ENCODE measurements at regions not wholly inside any gene's neighbourhood (a gene's known extent, or its start where the extent isn't known, plus 50 kb on each side); places are given as distances from the start of the nearest gene placed in this dataset.

DNA sequence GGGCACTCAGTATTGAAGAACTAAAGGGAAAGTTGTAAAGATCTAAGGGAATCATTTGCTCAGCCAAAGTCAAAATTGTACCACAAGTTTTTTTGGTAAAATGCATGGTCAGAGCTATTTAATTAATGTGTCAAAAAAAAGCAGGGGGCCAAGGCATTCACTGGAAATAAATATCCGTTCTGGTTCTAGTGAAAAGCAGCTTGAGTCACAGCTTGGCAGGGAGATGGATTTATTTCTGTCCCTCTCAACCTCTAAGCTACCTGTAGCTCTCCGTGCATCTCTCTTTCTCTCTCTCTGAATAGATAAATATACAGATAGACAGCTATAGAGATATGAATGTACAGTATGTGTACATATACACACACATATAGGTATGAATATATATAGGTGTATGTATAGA, 554.4 kb upstream of the TMEM132C start:
- Mint-ChIP-seq H3K4me3 (no peak overlapping the region), H3K4me1 (ENCODE audit: low read depth) (no peaks in the 10 kb centered on the region), H3K27ac (no peak overlapping the region), H3K27me3 (ENCODE audit: low read depth) (no peaks in the 10 kb centered on the region), H3K36me3 (ENCODE audit: insufficient read depth in 2 of 2) (no peaks in the 10 kb centered on the region), H3K9me3 (peaks cover 0 to 4% of the 10 kb centered on the region in 2 donors)
- DNase-seq, result no peak
- no peak for ATAC-seq (replicated peaks in 1 of 2)

DNA sequence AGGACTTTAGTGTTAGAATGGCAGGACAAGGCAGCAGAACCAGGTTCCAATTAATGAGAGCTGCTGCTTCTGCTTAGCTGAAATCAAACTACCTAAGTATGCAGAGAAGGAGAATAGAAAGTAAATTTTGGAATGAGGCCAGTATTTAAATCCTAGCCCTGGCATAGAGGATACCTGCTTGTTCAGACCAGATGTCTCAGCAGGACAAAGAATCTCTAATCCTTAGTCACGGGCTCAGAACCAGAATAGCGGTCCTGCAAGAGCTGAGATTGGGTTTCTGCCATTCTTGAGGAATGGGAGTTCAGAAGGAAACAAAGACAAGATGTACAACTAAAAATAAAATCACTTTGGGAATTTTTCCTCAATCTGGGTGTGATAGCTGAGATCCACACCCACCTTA, 550.8 kb upstream of the TMEM132C start:
- Mint-ChIP-seq H3K27ac (no peak overlapping the region), H3K9me3 (no peaks in the 10 kb centered on the region), H3K4me1 (ENCODE audit: low read depth) (no peaks in the 10 kb centered on the region), H3K4me3 (no peak overlapping the region), H3K36me3 (ENCODE audit: insufficient read depth in 2 of 2) (no peaks in the 10 kb centered on the region), H3K27me3 (ENCODE audit: low read depth) (no peaks in the 10 kb centered on the region)
- no peak for DNase-seq
- no peak for ATAC-seq (replicated peaks in 1 of 2)

DNA sequence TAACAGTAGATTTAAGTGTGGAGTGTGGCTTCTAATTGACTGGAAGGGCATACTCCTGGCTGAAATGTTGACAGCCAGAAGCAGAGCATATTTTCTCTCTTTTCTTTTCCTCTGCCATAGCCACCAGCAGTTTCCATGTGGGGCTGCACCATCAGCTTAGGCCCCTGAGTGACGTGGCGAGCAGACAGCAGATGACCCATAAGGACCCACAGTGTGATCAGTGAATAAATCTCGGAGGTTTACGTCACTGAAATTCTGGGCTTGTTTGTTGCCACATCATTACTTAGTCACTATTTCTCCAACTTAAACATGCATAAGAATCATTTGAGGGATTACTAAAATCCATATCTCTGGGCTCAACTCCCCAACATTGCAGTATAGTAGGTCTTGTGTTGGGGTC, 549.7 kb upstream of the TMEM132C start:
- peaks cover 0 to under 1% of the 10 kb centered on the region in 2 donors for H3K9me3 Mint-ChIP-seq
- no peak overlapping the region for H3K4me3 Mint-ChIP-seq
- no peak overlapping the region for H3K27ac Mint-ChIP-seq
- H3K4me1 Mint-ChIP-seq (ENCODE audit: low read depth), result no peaks in the 10 kb centered on the region
- H3K27me3 Mint-ChIP-seq (ENCODE audit: low read depth), result no peaks in the 10 kb centered on the region
- DNase-seq, result no peak
- no peak for ATAC-seq (replicated peaks in 1 of 2)
- H3K36me3 Mint-ChIP-seq (ENCODE audit: insufficient read depth in 2 of 2), result no peaks in the 10 kb centered on the region

DNA sequence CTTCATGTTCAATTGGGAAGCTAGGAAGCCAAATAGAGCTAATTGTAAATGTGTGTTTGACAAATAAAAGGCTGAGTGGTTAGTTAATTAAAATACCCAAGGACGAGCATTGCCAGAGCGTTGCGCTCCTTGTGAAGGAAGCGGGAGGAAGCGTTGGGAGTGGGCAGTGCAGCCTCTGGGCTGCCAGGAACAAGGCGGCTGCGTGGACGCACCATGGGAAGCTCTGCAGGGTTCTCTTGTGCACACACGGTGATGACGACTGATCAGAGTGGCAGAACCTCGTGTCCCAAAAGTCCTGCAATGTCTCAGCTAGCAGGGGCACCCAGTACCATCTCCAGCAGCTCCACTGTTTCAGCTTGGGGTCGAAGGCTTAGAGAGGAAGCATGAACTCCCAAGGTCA, 546.6 kb upstream of the TMEM132C start:
- Mint-ChIP-seq H3K4me3 (no peak overlapping the region), H3K4me1 (ENCODE audit: low read depth) (no peaks in the 10 kb centered on the region), H3K36me3 (ENCODE audit: insufficient read depth in 2 of 2) (no peaks in the 10 kb centered on the region), H3K9me3 (peaks cover 2% of the 10 kb centered on the region in 2 donors), H3K27ac (no peak overlapping the region), H3K27me3 (ENCODE audit: low read depth) (no peaks in the 10 kb centered on the region)
- DNase-seq (no peak), ATAC-seq (replicated peaks in 1 of 2) (no peak)

DNA sequence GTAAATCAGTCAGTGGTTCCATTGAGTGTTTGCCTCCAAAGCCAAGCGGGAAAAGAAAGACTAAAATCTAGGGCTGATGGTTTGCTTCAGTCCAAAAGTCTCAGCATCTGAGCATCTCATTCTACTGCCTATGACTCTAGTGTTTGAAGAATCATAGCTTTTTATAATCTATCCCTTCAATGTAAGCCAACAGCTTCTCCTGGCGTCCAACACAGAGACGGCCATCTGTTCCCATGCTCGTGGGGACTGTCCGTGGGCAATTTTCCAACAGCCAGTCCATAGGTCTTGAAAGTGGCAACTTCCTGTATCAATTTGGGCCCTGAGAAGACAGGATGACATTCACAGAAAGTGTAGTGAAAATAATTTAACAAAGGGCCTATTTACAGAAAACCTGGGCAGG, 544.4 kb upstream of the TMEM132C start:
- H3K4me3 Mint-ChIP-seq, result no peak overlapping the region
- DNase-seq, result no peak
- H3K4me1 Mint-ChIP-seq (ENCODE audit: low read depth), result no peaks in the 10 kb centered on the region
- peaks cover 2 to 3% of the 10 kb centered on the region in 2 donors for H3K9me3 Mint-ChIP-seq
- H3K36me3 Mint-ChIP-seq (ENCODE audit: insufficient read depth in 2 of 2), result no peaks in the 10 kb centered on the region
- no peak for ATAC-seq (replicated peaks in 1 of 2)
- H3K27me3 Mint-ChIP-seq (ENCODE audit: low read depth), result no peaks in the 10 kb centered on the region
- H3K27ac Mint-ChIP-seq, result no peak overlapping the region

DNA sequence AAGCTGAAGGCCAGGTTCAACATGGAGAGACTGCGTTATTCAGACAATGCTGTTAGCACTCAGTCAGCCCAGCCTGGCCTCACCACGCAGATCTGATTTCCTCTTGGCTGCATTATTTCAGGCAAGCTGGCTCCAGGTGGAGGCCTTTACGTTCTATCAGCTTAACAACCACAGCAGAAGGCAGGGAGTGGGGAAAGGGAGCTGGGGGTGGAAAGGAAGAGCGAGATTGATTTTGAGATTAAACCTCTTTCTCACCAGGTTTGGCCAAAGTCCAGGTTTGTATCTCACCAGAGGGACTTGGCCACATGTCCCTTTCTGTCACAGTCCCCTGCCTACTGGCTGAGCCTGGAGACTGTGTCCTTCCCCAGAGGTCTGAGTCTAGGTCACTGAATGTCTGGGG, 543.7 kb upstream of the TMEM132C start:
- ATAC-seq (replicated peaks in 1 of 2), result no peak
- no peak overlapping the region for H3K4me3 Mint-ChIP-seq
- H3K27ac Mint-ChIP-seq, result no peak overlapping the region
- no peak for DNase-seq
- no peaks in the 10 kb centered on the region for H3K4me1 Mint-ChIP-seq (ENCODE audit: low read depth)
- no peaks in the 10 kb centered on the region for H3K27me3 Mint-ChIP-seq (ENCODE audit: low read depth)
- H3K36me3 Mint-ChIP-seq (ENCODE audit: insufficient read depth in 2 of 2), result no peaks in the 10 kb centered on the region
- peaks cover 2 to 4% of the 10 kb centered on the region in 2 donors for H3K9me3 Mint-ChIP-seq

DNA sequence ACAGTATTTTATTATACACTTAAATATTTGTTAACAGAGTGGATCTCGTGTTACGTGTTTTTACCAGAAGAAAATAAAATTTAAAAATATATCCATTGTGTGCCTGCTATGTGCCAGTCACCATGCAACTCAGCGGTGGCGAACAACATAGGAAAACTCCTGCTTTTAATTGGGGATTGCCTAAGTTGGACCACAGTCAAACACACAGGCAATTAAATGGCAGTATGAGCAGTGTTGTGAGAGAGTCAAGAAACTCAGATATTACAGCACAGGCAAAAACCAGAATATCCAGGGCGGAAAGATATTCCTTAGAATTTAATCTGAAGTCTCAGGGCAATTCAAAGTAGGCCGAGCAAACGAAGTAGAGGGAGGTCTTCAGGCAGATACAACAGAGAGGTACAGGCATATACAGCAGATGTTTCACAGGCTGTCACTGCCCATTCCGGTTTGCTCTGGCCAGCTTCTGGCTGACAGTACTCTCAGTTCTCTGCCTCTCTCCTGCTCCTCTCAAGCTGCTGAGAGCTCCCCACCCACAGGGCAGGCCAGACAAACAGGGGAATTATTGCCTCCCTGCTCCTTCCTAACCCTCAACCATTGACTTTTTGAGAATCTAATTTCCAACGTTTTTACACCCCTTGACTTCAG, 540.2 kb upstream of the TMEM132C start:
- peaks cover 7 to 8% of the 10 kb centered on the region in 2 donors for H3K9me3 Mint-ChIP-seq
- no peak for DNase-seq
- H3K4me3 Mint-ChIP-seq, result no peak overlapping the region
- H3K27me3 Mint-ChIP-seq (ENCODE audit: low read depth), result no peaks in the 10 kb centered on the region
- H3K4me1 Mint-ChIP-seq (ENCODE audit: low read depth), result no peaks in the 10 kb centered on the region
- H3K27ac Mint-ChIP-seq, result no peak overlapping the region
- peaks cover 0 to 2% of the 10 kb centered on the region in 2 donors for H3K36me3 Mint-ChIP-seq (ENCODE audit: insufficient read depth in 2 of 2)
- ATAC-seq (replicated peaks in 1 of 2), result no peak

DNA sequence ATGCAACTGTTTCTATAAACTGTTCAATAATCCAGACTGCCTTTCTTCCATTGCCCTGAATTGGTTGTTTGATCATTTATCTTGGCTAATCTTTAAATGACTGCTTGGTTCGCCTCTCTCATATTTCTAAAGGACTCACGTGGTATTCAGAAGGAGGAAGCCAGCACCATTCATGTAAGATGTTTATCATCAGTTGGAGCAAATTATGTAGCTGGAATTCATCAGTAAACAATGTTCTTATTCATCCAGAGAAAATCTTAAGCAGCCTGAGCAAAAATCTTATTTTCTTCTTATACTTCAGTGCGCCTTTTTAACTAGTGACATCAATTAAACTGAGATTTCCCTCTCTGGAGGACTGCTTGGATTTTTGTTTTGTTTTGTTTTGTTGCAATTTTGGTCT, 538.7 kb upstream of the TMEM132C start:
- peaks cover 8 to 9% of the 10 kb centered on the region in 2 donors for H3K9me3 Mint-ChIP-seq
- ATAC-seq (replicated peaks in 1 of 2), result no peak
- no peak overlapping the region for H3K27ac Mint-ChIP-seq
- peaks cover 0 to 2% of the 10 kb centered on the region in 2 donors for H3K36me3 Mint-ChIP-seq (ENCODE audit: insufficient read depth in 2 of 2)
- H3K4me3 Mint-ChIP-seq, result no peak overlapping the region
- H3K27me3 Mint-ChIP-seq (ENCODE audit: low read depth), result no peaks in the 10 kb centered on the region
- no peaks in the 10 kb centered on the region for H3K4me1 Mint-ChIP-seq (ENCODE audit: low read depth)
- DNase-seq, result no peak

DNA sequence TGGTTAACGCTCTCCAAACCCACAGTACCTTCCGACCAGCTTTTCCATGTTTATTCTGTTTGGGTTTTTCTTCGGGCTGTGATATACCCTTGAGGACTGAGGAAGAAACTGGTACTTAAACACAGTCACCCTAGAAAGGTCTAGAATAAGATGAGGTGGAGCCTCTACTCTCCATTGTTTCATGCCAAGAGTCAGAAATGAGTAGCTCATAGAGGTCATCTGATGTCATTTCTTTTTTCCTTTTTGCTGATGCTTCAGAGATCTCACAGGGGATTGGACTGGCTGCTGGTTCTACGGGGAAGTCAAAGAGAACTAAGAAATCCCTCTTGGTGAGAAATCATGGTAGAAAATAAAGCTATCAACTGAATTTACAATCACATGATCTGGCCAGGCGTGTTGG, 538.2 kb upstream of the TMEM132C start:
- Mint-ChIP-seq H3K27me3 (ENCODE audit: low read depth) (no peaks in the 10 kb centered on the region), H3K36me3 (ENCODE audit: insufficient read depth in 2 of 2) (peaks cover 0 to 2% of the 10 kb centered on the region in 2 donors), H3K4me1 (ENCODE audit: low read depth) (no peaks in the 10 kb centered on the region), H3K9me3 (peaks cover 11% of the 10 kb centered on the region in 2 donors), H3K27ac (no peak overlapping the region), H3K4me3 (no peak overlapping the region)
- DNase-seq (no peak), ATAC-seq (replicated peaks in 1 of 2) (no peak)

DNA sequence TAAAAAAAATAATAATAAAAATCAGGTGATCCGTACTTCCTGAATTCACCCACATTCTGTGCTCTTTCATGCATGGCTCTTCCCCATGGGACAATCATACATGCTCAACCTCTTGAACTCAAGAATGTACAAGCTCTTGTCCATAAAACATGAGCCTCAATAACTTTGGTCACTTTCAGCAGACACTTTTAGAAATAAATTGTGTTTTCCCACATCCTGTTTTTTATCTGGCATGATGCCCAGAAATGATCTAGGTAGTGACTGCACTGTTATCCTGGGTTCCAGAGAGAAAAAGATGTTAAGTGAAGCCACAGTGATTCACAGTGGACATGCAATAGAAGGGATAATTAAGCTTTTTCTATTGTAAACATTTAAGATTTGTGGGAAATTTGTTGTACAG, 537.6 kb upstream of the TMEM132C start:
- H3K4me3 Mint-ChIP-seq, result no peak overlapping the region
- H3K4me1 Mint-ChIP-seq (ENCODE audit: low read depth), result no peaks in the 10 kb centered on the region
- DNase-seq, result no peak
- peaks cover 0 to 2% of the 10 kb centered on the region in 2 donors for H3K36me3 Mint-ChIP-seq (ENCODE audit: insufficient read depth in 2 of 2)
- ATAC-seq (replicated peaks in 1 of 2), result no peak
- peaks cover 8 to 11% of the 10 kb centered on the region in 2 donors for H3K9me3 Mint-ChIP-seq
- no peaks in the 10 kb centered on the region for H3K27me3 Mint-ChIP-seq (ENCODE audit: low read depth)
- H3K27ac Mint-ChIP-seq, result no peak overlapping the region

DNA sequence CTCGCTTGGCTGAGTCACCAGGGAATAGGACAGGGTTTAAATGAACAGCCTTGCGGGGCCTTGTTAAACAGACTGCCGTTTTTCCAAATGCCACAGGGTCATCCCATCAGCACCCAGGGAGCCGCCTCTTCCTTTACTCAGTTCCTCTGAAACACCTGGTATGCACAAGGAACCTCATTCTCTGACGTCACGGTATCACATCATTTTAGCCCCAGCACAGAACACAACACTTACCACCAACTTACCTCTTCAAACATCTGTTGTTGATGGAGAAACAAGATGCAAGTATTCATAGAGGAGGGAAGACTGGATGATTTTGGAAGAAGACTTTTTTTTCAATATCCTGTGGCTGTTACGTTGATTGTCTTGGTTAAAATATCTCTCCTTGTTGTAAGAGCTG, 535.3 kb upstream of the TMEM132C start:
- Mint-ChIP-seq H3K27ac (no peak overlapping the region), H3K4me3 (no peak overlapping the region), H3K36me3 (ENCODE audit: insufficient read depth in 2 of 2) (peaks cover 0 to 2% of the 10 kb centered on the region in 2 donors), H3K4me1 (ENCODE audit: low read depth) (no peaks in the 10 kb centered on the region), H3K9me3 (peaks cover 11 to 14% of the 10 kb centered on the region in 2 donors), H3K27me3 (ENCODE audit: low read depth) (no peaks in the 10 kb centered on the region)
- ATAC-seq (replicated peaks in 1 of 2) (no peak), DNase-seq (no peak)

DNA sequence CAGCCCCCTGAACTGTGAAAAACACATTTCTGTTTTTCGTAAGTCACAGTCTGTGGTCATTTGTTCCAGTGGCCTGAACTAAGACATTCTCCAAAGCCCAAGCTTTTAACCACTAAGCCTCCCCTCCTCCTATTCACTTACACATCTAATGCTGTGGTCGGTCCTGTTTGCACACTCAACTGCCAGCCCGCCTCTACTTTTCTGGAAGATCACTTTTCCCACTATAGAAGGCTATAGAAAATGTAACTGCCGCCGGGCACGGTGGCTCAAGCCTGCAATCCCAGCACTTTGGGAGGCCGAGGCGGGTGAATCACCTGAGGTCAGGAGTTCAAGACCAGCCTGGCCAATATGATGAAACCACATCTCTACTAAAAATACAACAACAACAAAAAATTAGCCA, 524.7 kb upstream of the TMEM132C start:
- no peak for ATAC-seq (replicated peaks in 1 of 2)
- Mint-ChIP-seq H3K4me3 (no peak overlapping the region), H3K27ac (no peak overlapping the region), H3K4me1 (ENCODE audit: low read depth) (no peaks in the 10 kb centered on the region), H3K9me3 (peaks cover 2% of the 10 kb centered on the region in 2 donors), H3K36me3 (ENCODE audit: insufficient read depth in 2 of 2) (no peaks in the 10 kb centered on the region), H3K27me3 (ENCODE audit: low read depth) (no peaks in the 10 kb centered on the region)
- no peak for DNase-seq

DNA sequence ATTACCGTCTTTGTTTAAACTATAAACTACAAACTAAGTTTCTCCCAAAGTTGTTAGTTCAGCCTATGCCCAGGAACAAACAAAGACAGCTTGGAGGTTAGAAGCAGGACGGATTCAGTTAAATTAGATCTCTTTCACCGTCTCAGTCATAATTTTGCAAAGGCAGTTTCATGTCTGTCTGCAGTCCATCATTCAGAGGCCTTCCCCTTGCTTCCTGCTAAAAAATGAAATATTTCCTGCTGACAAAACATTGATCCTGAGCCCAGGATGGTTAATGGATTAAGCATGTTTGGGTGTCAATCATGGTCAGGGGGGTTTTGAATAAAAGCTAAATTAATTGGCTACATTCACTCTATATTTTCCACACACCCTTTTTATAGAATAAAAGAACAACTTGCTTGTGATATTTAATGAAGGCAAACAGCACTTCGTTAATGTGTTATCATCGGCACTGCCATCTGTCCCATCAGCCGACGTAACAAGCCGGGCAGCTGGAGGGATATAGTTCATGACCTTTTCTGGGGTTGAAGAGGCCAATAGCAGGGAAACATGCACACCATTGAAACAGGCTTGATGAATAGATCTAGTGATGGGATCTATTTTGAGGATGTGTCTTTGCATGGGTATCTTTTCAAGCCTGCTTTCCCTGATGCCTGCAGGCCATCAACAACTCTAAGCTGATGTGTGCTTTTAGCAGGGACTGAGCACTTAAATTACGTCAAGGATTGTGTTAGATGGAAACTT, 521.3 kb upstream of the TMEM132C start:
- DNase-seq, result no peak
- H3K4me3 Mint-ChIP-seq, result no peak overlapping the region
- ATAC-seq (replicated peaks in 1 of 2), result no peak
- H3K4me1 Mint-ChIP-seq (ENCODE audit: low read depth), result no peaks in the 10 kb centered on the region
- H3K27me3 Mint-ChIP-seq (ENCODE audit: low read depth), result no peaks in the 10 kb centered on the region
- H3K36me3 Mint-ChIP-seq (ENCODE audit: insufficient read depth in 2 of 2), result no peaks in the 10 kb centered on the region
- no peak overlapping the region for H3K27ac Mint-ChIP-seq
- peaks cover 2% of the 10 kb centered on the region in 2 donors for H3K9me3 Mint-ChIP-seq

DNA sequence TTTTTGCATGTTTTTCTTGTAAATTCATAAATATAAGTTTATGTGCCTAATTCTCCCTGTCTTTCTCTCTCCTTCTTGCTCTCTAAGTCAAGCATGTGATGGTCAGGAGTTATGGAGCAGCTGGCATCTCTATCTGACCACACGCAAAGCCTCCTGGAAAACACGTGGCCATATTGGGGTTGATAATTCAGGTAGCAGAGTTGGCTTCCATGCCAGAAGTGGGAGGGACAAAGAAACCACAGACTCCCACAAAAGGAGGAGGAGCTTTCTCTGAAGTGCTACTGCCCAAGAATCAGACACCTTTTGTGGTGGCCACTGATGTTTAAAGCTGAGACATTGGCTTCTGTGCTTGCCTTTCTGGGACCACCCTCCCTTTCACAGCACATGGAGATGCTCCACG, 517.6 kb upstream of the TMEM132C start:
- no peak overlapping the region for H3K4me3 Mint-ChIP-seq
- H3K27ac Mint-ChIP-seq, result no peak overlapping the region
- no peaks in the 10 kb centered on the region for H3K4me1 Mint-ChIP-seq (ENCODE audit: low read depth)
- ATAC-seq (replicated peaks in 1 of 2) (no peak), DNase-seq (no peak)
- no peaks in the 10 kb centered on the region for H3K27me3 Mint-ChIP-seq (ENCODE audit: low read depth)
- no peaks in the 10 kb centered on the region for H3K36me3 Mint-ChIP-seq (ENCODE audit: insufficient read depth in 2 of 2)
- H3K9me3 Mint-ChIP-seq, result peaks cover 4 to 6% of the 10 kb centered on the region in 2 donors
